Forelimb muscle (tissue), 1 donor: ENCODE measurements at regions not wholly inside any gene's neighbourhood (a gene's known extent, or its start where the extent isn't known, plus 50 kb on each side); places are given as distances from the start of the nearest gene placed in this dataset.
A peak's percentile ranks its signal among the peaks of the same experiment; 100 is the strongest.

Experiments used
- DNase-seq: peaks from one replicate; pipeline ENCODE4 v3.0.0-alpha.2; 2013; ENCODE audit warnings: low read depth

- no peak for DNase-seq
Observed at GRCh38 chr12:116402163-116402939, 124.9 kb upstream of the MED13L start.

- DNase-seq, result no peak
Observed at GRCh38 chr12:116403546-116403945, 126.1 kb upstream of the MED13L start.

GRCh38 chr12:116404247-116404646 is 126.8 kb upstream of the MED13L start:
- DNase-seq, result no peak

- no peak for DNase-seq
Observed at GRCh38 chr12:116404913-116405611, 127.6 kb upstream of the MED13L start.

GRCh38 chr12:116406529-116406928 is 129.0 kb upstream of the MED13L start:
- DNase-seq, result peak; percentile 62

- no peak for DNase-seq
Observed at GRCh38 chr12:116408489-116409250, 131.2 kb upstream of the MED13L start.

- DNase-seq, result no peak
Observed at GRCh38 chr12:116411977-116412376, 134.5 kb upstream of the MED13L start.

- no peak for DNase-seq
Observed at GRCh38 chr12:116414891-116415290, 137.4 kb upstream of the MED13L start.

GRCh38 chr12:116415408-116416108 is 138.1 kb upstream of the MED13L start:
- no peak for DNase-seq

- no peak for DNase-seq
Observed at GRCh38 chr12:116416166-116416565, 138.7 kb upstream of the MED13L start.

GRCh38 chr12:116418551-116418950 is 140.6 kb upstream of the MAP1LC3B2 start:
- no peak for DNase-seq

GRCh38 chr12:116420227-116420880 is 138.8 kb upstream of the MAP1LC3B2 start:
- DNase-seq, result no peak

- no peak for DNase-seq
Observed at GRCh38 chr12:116421785-116422538, 137.2 kb upstream of the MAP1LC3B2 start.

GRCh38 chr12:116423094-116423493 is 136.1 kb upstream of the MAP1LC3B2 start:
- no peak for DNase-seq

GRCh38 chr12:116425256-116426193 is 133.7 kb upstream of the MAP1LC3B2 start:
- DNase-seq, result no peak

- DNase-seq, result peak; percentile 52
Observed at GRCh38 chr12:116426391-116427136, 132.6 kb upstream of the MAP1LC3B2 start.

GRCh38 chr12:116427200-116427930 is 131.8 kb upstream of the MAP1LC3B2 start:
- DNase-seq, result no peak

- DNase-seq, result no peak
Observed at GRCh38 chr12:116429826-116430360, 129.3 kb upstream of the MAP1LC3B2 start.
